Stomach (tissue), 8 donors: ENCODE measurements at regions not wholly inside any gene's neighbourhood (a gene's known extent, or its start where the extent isn't known, plus 50 kb on each side); places are given as distances from the start of the nearest gene placed in this dataset.

Source experiments
- DNase-seq, 2 donors: peaks; one replicate each; pipeline versions ENCODE4 v3.0.0 to v3.0.0-alpha.2; 2013 to 2019
- H3K27ac ChIP-seq, 5 donors: fragments of 200-600 bp in 4 of 5; sonication (generic) in 4 of 5; one replicate each; pipeline ENCODE4 v1.5.1; 2013 to 2019; ENCODE audit warnings: mild to moderate bottlenecking in 1 of 5, moderate library complexity in 1 of 5
- H3K27me3 ChIP-seq, 3 donors: fragments of 200-600 bp; sonication (generic); one replicate each; pipeline ENCODE4 v1.5.1; 2017 to 2019; ENCODE audit warnings: mixed run types in 1 of 3
- H3K36me3 ChIP-seq, 4 donors: fragments of 200-600 bp; sonication (generic); 1 replicate in 3 of 4; 2 replicates in 1 of 4; pipeline ENCODE4 v1.5.1; 2016 to 2019
- H3K4me1 ChIP-seq, 4 donors: fragments of 200-600 bp; sonication (generic); one replicate each; pipeline ENCODE4 v1.5.1; 2016 to 2019
- H3K4me3 ChIP-seq, 4 donors: fragments of 200-600 bp; sonication (generic) in 3 of 4; one replicate each; pipeline ENCODE4 v1.5.1; 2016 to 2019; ENCODE audit warnings: mild to moderate bottlenecking in 1 of 4
- H3K9me3 ChIP-seq, 4 donors: fragments of 200-600 bp; sonication (generic); one replicate each; pipeline ENCODE4 v1.5.1; 2016 to 2019
- EP300 ChIP-seq: sonication (generic); formaldehyde crosslinking; IDR thresholded peaks from one replicate; pipeline ENCODE4 v1.6.1; 2017; ENCODE audit warnings: antibody characterized with exemption
- POLR2A ChIP-seq, 4 donors: fragments of 450-650 bp; IDR thresholded peaks; one replicate each; pipeline ENCODE4 v1.6.1; 2016; ENCODE audit warnings: antibody characterized with exemption in 4 of 4, control low read depth in 2 of 4, mild to moderate bottlenecking in 1 of 4, moderate library complexity in 1 of 4
- POLR2AphosphoS5 ChIP-seq, 3 donors: sonication (generic); formaldehyde crosslinking; IDR thresholded peaks; one replicate each; pipeline ENCODE4 v1.6.1; 2016; ENCODE audit warnings: antibody characterized with exemption in 3 of 3
- WGBS, 5 donors: extraction: QIAGEN DNeasy Blood & Tissue Kit in 3 of 5; methylation state at CpG; one replicate each; pipeline versions ENCODE4 v1.1.5 to v1.1.7; 2013 to 2018; 5-methylcytosine and 5-hydroxymethylcytosine counted together
- intact Hi-C: fragments of 100-400 bp; cut with DNase I; formaldehyde crosslinking; loops from one replicate; pipeline ENCODE4 v1.15.1; 2023; ENCODE audit warnings: low total_unique reads
- TF ChIP-seq, protein P1 (sequence below), 7 experiments: fragments of 450-650 bp in 4 of 7; fragments of 200-600 bp in 3 of 7; sonication (generic) in 3 of 7; IDR thresholded peaks; one replicate each; pipeline ENCODE4 v1.5.1; 2016 to 2019; ENCODE audit warnings: antibody characterized with exemption in 7 of 7, control low read depth in 2 of 7, mild to moderate bottlenecking in 1 of 7
- donor health status: healthy with polysubstance abuse.
- donor health status: Bipolar disorder and iron deficiency.
- donor health status: healthy.

DNA sequence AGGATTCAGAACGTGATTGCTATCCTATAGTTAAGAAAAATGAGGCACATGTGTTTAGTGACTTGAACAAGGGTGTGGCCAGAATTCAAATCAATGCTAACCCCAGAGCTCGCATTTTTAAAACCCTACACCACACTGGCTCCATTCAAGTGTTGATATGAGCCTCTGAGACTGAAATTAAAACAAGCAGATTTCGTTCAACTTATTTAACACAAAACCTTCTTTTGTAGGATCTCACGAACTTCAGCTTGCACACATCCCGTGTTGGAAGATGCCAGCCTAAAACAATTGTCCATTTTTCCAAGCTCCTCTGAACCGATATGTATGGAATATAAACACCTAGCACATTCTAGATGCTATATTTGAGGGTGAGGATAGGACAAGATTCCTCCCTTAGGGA lies 231.0 kb upstream of the IRX5 start:
- intact Hi-C loops: no loop called here
- no peaks in the 10 kb centered on the region for H3K4me1 ChIP-seq
- TF ChIP-seq, protein P1, sequence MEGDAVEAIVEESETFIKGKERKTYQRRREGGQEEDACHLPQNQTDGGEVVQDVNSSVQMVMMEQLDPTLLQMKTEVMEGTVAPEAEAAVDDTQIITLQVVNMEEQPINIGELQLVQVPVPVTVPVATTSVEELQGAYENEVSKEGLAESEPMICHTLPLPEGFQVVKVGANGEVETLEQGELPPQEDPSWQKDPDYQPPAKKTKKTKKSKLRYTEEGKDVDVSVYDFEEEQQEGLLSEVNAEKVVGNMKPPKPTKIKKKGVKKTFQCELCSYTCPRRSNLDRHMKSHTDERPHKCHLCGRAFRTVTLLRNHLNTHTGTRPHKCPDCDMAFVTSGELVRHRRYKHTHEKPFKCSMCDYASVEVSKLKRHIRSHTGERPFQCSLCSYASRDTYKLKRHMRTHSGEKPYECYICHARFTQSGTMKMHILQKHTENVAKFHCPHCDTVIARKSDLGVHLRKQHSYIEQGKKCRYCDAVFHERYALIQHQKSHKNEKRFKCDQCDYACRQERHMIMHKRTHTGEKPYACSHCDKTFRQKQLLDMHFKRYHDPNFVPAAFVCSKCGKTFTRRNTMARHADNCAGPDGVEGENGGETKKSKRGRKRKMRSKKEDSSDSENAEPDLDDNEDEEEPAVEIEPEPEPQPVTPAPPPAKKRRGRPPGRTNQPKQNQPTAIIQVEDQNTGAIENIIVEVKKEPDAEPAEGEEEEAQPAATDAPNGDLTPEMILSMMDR (IDR thresholded peaks at IDR 0.05): no peak
- TF ChIP-seq POLR2AphosphoS5 (IDR thresholded peaks at IDR 0.05): no peak
- H3K36me3 ChIP-seq: no peaks in the 10 kb centered on the region
- no peak overlapping the region for H3K27ac ChIP-seq
- peaks cover 0 to 10% (median 7%) of the 10 kb centered on the region in 4 donors for H3K9me3 ChIP-seq
- DNase-seq: no peak
- WGBS, 5 donors: 77 to 81% (median 79%) methylated on average over 6 of the region's 6 CpGs
- peaks cover 0 to 10% (median 0%) of the 10 kb centered on the region in 3 donors for H3K27me3 ChIP-seq
- no peak overlapping the region for H3K4me3 ChIP-seq

DNA sequence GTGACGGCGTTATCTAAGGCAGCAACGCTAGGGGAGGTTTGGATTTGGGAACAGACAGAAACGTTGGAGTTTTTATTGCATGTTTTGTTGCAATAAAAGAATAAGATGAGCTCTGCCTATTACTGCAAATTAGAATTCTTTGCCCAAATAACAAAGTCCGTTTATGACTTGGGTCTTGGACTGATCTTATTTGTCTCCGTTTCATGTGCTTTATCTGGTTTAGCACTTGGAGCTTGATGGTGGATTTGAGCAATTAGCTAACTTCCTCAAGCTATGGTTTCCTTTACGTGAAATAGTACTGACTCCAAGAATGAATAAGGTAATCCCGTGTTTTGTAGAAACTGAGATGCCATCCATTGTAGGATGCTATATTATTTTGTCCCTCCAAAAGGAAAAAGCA lies 233.0 kb upstream of the IRX5 start:
- WGBS, 5 donors: 65 to 77% (median 74%) methylated on average over 8 of the region's 8 CpGs
- no peak overlapping the region for H3K4me3 ChIP-seq
- peaks cover 0 to 15% (median 7%) of the 10 kb centered on the region in 4 donors for H3K9me3 ChIP-seq
- TF ChIP-seq POLR2AphosphoS5 (IDR thresholded peaks at IDR 0.05): no peak
- TF ChIP-seq POLR2A (IDR thresholded peaks at IDR 0.05): no peak
- no peak for TF ChIP-seq EP300
- TF ChIP-seq, protein P1 (IDR thresholded peaks at IDR 0.05): no peak
- H3K4me1 ChIP-seq: no peaks in the 10 kb centered on the region
- intact Hi-C loops: no loop called here
- no peaks in the 10 kb centered on the region for H3K36me3 ChIP-seq
- peaks cover 0 to 14% (median 0%) of the 10 kb centered on the region in 3 donors for H3K27me3 ChIP-seq
- DNase-seq: no peak
- H3K27ac ChIP-seq: no peak overlapping the region

DNA sequence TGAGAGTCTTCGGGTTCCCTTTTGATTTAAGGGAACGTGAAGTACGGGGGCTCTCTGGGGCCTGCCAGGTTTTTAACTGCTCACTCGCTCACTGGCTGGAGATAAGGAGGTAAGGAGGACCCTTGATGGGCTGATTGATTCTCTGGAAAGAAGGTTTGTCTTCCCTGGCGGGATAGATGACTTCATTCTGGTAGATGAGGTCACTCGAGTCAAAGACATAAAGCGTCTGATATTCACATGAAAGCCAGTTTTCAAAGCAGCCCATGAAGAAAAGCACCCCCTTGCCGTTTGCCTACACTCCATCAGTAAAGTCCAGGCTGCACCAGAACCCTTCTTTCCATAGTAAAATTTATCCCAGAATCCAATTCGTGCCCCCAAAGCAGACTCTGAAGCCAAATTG lies 233.7 kb upstream of the IRX5 start:
- Histone ChIP-seq H3K36me3 (no peaks in the 10 kb centered on the region), H3K27ac (no peak overlapping the region), H3K4me3 (no peak overlapping the region), H3K27me3 (peaks cover 0 to 14% (median 0%) of the 10 kb centered on the region in 3 donors), H3K4me1 (no peaks in the 10 kb centered on the region), H3K9me3 (peaks cover 0 to 18% (median 7%) of the 10 kb centered on the region in 4 donors)
- intact Hi-C loops: no loop called here
- 65 to 75% (median 73%) methylated on average over 9 of the region's 9 CpGs for WGBS, 5 donors
- DNase-seq: no peak
- TF ChIP-seq, protein P1 (IDR thresholded peaks at IDR 0.05): no peak
- no peak for TF ChIP-seq POLR2A (IDR thresholded peaks at IDR 0.05)
- TF ChIP-seq POLR2AphosphoS5 (IDR thresholded peaks at IDR 0.05): no peak
- no peak for TF ChIP-seq EP300

DNA sequence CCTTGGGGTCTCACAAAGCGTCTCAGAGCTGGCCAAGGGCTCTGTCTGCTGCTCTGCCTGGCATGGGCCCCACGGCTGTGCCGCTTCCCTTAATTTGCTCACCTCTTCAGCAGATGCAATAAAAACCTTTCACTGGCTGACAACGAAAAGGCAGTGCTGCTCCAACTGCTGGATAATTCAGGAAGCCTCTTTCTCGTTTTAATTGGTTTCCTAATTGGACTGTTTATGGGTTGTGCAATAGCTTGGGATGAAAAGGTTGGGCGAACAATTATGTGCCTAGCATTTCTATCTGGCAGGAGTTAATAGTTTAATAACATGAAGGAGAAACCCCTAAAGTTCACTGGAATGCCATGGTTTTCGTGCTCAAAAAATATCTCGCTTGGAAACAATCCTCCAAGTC lies 234.1 kb upstream of the IRX5 start:
- 72 to 84% (median 77%) methylated on average over 8 of the region's 8 CpGs for WGBS, 5 donors

DNA sequence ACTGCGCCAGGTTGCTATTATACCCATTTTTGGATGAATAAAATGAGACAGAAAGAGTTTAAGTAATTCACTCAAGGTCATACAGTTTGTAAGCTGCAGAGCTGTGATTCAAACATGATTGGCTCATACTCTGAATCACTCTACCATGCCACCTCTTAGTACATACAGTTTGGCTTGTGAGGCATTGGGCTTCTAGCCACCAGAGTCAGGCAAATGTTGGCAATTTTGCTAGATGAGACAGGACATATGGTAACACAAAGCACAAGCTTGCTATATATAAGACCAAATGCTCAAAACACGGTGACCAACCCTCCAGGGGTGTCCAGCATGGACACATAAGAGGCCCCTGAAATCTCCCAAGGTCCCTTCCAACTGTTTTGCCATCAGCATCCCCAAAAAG lies 236.0 kb upstream of the IRX5 start:
- intact Hi-C loops: no loop called here
- no peak for DNase-seq

More for the DNA sequence above, 234.1 kb upstream of the IRX5 start:
- Histone ChIP-seq H3K36me3 (no peaks in the 10 kb centered on the region), H3K27me3 (peaks cover 0 to 14% (median 0%) of the 10 kb centered on the region in 3 donors), H3K9me3 (peaks cover 0 to 17% (median 6%) of the 10 kb centered on the region in 4 donors), H3K27ac (no peak overlapping the region), H3K4me1 (no peaks in the 10 kb centered on the region), H3K4me3 (no peak overlapping the region)
- no peak for TF ChIP-seq EP300
- no peak for TF ChIP-seq POLR2AphosphoS5 (IDR thresholded peaks at IDR 0.05)
- TF ChIP-seq POLR2A (IDR thresholded peaks at IDR 0.05): no peak
- no peak for DNase-seq
- intact Hi-C loops: no loop called here

More for the DNA sequence above, 236.0 kb upstream of the IRX5 start:
- TF ChIP-seq POLR2A (IDR thresholded peaks at IDR 0.05): no peak
- no peak for TF ChIP-seq EP300
- TF ChIP-seq, protein P1 (IDR thresholded peaks at IDR 0.05): no peak
- TF ChIP-seq POLR2AphosphoS5 (IDR thresholded peaks at IDR 0.05): no peak
- no peak overlapping the region for H3K27ac ChIP-seq
- peaks cover 0 to 14% (median 0%) of the 10 kb centered on the region in 3 donors for H3K27me3 ChIP-seq
- H3K4me1 ChIP-seq: no peaks in the 10 kb centered on the region
- WGBS, 5 donors: 53 to 94% (median 70%) methylated on average over 2 of the region's 2 CpGs
- H3K36me3 ChIP-seq: no peaks in the 10 kb centered on the region
- H3K4me3 ChIP-seq: no peak overlapping the region
- peaks cover 0 to 9% (median 0%) of the 10 kb centered on the region in 4 donors for H3K9me3 ChIP-seq
